Loucy (cell line): ENCODE measurements at regions not wholly inside any gene's neighbourhood (a gene's known extent, or its start where the extent isn't known, plus 50 kb on each side); places are given as distances from the start of the nearest gene placed in this dataset.

Source experiments
- H2AFZ ChIP-seq: fragments of 200-600 bp; sonication (generic); 2 replicates; pipeline ENCODE4 v1.6.0; 2016; ENCODE audit warnings: antibody characterized with exemption, mild to moderate bottlenecking, low read length, moderate library complexity
- H3F3A ChIP-seq: fragments of 200-600 bp; 2 replicates; pipeline ENCODE4 v1.6.0; 2016; ENCODE audit warnings: antibody characterized with exemption, low read depth, mild to moderate bottlenecking
- H3K27me3 ChIP-seq: fragments of 200-600 bp; sonication (generic); 2 replicates; pipeline ENCODE4 v1.6.1; 2014; ENCODE audit warnings: low read length, mild to moderate bottlenecking; ENCODE audit not compliant: insufficient read depth, poor library complexity, severe bottlenecking
- H3K36me3 ChIP-seq: fragments of 200-600 bp; sonication (generic); 2 replicates; pipeline ENCODE4 v1.6.1; 2016; ENCODE audit warnings: low read length; ENCODE audit not compliant: insufficient read depth
- H3K4me1 ChIP-seq: fragments of 200-600 bp; sonication (generic); 2 replicates; pipeline ENCODE4 v1.5.1; 2014; ENCODE audit warnings: low read length, mild to moderate bottlenecking; ENCODE audit not compliant: insufficient read depth, poor library complexity, severe bottlenecking
- H3K4me2 ChIP-seq: fragments of 200-600 bp; sonication (generic); 2 replicates; pipeline ENCODE4 v1.6.0; 2014; ENCODE audit warnings: antibody characterized with exemption, low read length, low read depth, mild to moderate bottlenecking; ENCODE audit not compliant: poor library complexity, severe bottlenecking
- H3K4me3 ChIP-seq: fragments of 200-600 bp; sonication (generic); 2 replicates; pipeline ENCODE4 v1.5.1; 2014; ENCODE audit warnings: low read length, mild to moderate bottlenecking, mixed read lengths; ENCODE audit not compliant: poor library complexity, severe bottlenecking
- H3K79me2 ChIP-seq: fragments of 200-600 bp; sonication (generic); 2 replicates; pipeline ENCODE4 v1.6.1; 2014; ENCODE audit warnings: low read length; ENCODE audit not compliant: insufficient read depth
- H3K9ac ChIP-seq: fragments of 200-600 bp; sonication (generic); 2 replicates; pipeline ENCODE4 v1.6.0; 2014; ENCODE audit warnings: mild to moderate bottlenecking, low read depth, low read length, moderate library complexity; ENCODE audit not compliant: poor library complexity, severe bottlenecking
- H3K9me2 ChIP-seq: fragments of 200-600 bp; sonication (generic); replicated peaks from 2 replicates; pipeline ENCODE4 v1.6.1; 2016; ENCODE audit warnings: low read depth, low read length, mixed read lengths
- H3K9me3 ChIP-seq: fragments of 200-600 bp; sonication (generic); 2 replicates; pipeline ENCODE4 v1.6.1; 2014; ENCODE audit warnings: mild to moderate bottlenecking, antibody characterized with exemption, low read length, low read depth; ENCODE audit not compliant: insufficient read depth
- H4K20me1 ChIP-seq: fragments of 200-600 bp; sonication (generic); 2 replicates; pipeline ENCODE4 v1.6.0; 2014; ENCODE audit warnings: antibody characterized with exemption, low read length, mild to moderate bottlenecking; ENCODE audit not compliant: insufficient read depth, poor library complexity, severe bottlenecking
- CTCF ChIP-seq: fragments of 200-600 bp; sonication (generic); conservative IDR thresholded peaks from 2 replicates; pipeline ENCODE4 v1.5.1; 2014; ENCODE audit warnings: mild to moderate bottlenecking, antibody characterized with exemption, low read length
- EZH2phosphoT487 ChIP-seq: fragments of 200-600 bp; IDR thresholded peaks from 2 replicates; pipeline ENCODE4 v1.6.1; 2018; ENCODE audit warnings: antibody characterized with exemption, mild to moderate bottlenecking, moderate library complexity, borderline replicate concordance

GRCh38 chr16:73921295-73921694, 375.3 kb upstream of the PSMD7 start:
- Histone ChIP-seq H3K4me2 (no peak overlapping the region), H3F3A (no peaks in the 10 kb centered on the region), H3K9me2 (no peaks in the 10 kb centered on the region), H3K9me3 (peaks cover 5% of the 10 kb centered on the region; the same call in 1 of the 2 replicates), H3K27me3 (no peaks in the 10 kb centered on the region), H3K9ac (no peak overlapping the region), H3K79me2 (no peaks in the 10 kb centered on the region), H2AFZ (no peak overlapping the region), H3K4me3 (no peak overlapping the region), H3K4me1 (no peaks in the 10 kb centered on the region), H3K36me3 (no peaks in the 10 kb centered on the region), H4K20me1 (no peaks in the 10 kb centered on the region)
- no peak for TF ChIP-seq CTCF
- no peak for TF ChIP-seq EZH2phosphoT487

GRCh38 chr16:73916829-73917594, 379.6 kb upstream of the PSMD7 start:
- Histone ChIP-seq H3K79me2 (no peaks in the 10 kb centered on the region), H3K36me3 (no peaks in the 10 kb centered on the region), H2AFZ (no peak overlapping the region)

GRCh38 chr16:73915935-73916334, 380.7 kb upstream of the PSMD7 start:
- H3K4me2 ChIP-seq, result no peak overlapping the region
- H3K9me2 ChIP-seq, result no peaks in the 10 kb centered on the region
- H3K36me3 ChIP-seq, result no peaks in the 10 kb centered on the region
- no peaks in the 10 kb centered on the region for H3K27me3 ChIP-seq
- H3K9me3 ChIP-seq, result no peaks in the 10 kb centered on the region
- H3K79me2 ChIP-seq, result no peaks in the 10 kb centered on the region
- no peak overlapping the region for H3K4me3 ChIP-seq
- no peak overlapping the region for H3K9ac ChIP-seq
- H3K4me1 ChIP-seq, result no peaks in the 10 kb centered on the region
- H2AFZ ChIP-seq, result no peak overlapping the region
- no peaks in the 10 kb centered on the region for H3F3A ChIP-seq
- no peak for TF ChIP-seq CTCF
- no peak for TF ChIP-seq EZH2phosphoT487
- H4K20me1 ChIP-seq, result no peaks in the 10 kb centered on the region

More at GRCh38 chr16:73916829-73917594, 379.6 kb upstream of the PSMD7 start:
- H3F3A ChIP-seq, result no peaks in the 10 kb centered on the region
- no peak for TF ChIP-seq CTCF
- TF ChIP-seq EZH2phosphoT487, result no peak
- no peak overlapping the region for H3K4me3 ChIP-seq
- no peaks in the 10 kb centered on the region for H3K27me3 ChIP-seq
- H3K4me2 ChIP-seq, result no peak overlapping the region
- no peaks in the 10 kb centered on the region for H3K4me1 ChIP-seq
- H3K9me2 ChIP-seq, result no peaks in the 10 kb centered on the region
- H3K9me3 ChIP-seq, result no peaks in the 10 kb centered on the region
- no peak overlapping the region for H3K9ac ChIP-seq
- no peaks in the 10 kb centered on the region for H4K20me1 ChIP-seq
